GM06990 (cell line): ENCODE measurements at regions not wholly inside any gene's neighbourhood (a gene's known extent, or its start where the extent isn't known, plus 50 kb on each side); places are given as distances from the start of the nearest gene placed in this dataset.

ENCODE experiments used
- DNase-seq: peaks from one replicate; pipeline ENCODE4 v3.0.0-alpha.2; 2011; ENCODE audit not compliant: insufficient read length; ENCODE audit errors: extremely low read depth
- H3K27me3 ChIP-seq: replicated peaks from 2 replicates; pipeline ENCODE4 v1.6.0; 2011; ENCODE audit warnings: low read length; ENCODE audit not compliant: control insufficient read depth, insufficient read depth
- H3K36me3 ChIP-seq: 2 replicates; pipeline ENCODE4 v1.5.1; 2011; ENCODE audit warnings: low read length; ENCODE audit not compliant: control insufficient read depth, insufficient read depth
- H3K4me3 ChIP-seq: replicated peaks from 2 replicates; pipeline ENCODE4 v1.5.1; 2011; ENCODE audit warnings: low read depth, mild to moderate bottlenecking, control low read depth, low read length
- CTCF ChIP-seq: IDR thresholded peaks from 2 replicates; pipeline ENCODE4 v1.5.1; 2011; ENCODE audit warnings: low read length, control low read depth, mild to moderate bottlenecking, inconsistent platforms; ENCODE audit not compliant: insufficient read depth, poor library complexity, severe bottlenecking

- no peaks in the 10 kb centered on the region for H3K36me3 ChIP-seq
- no peaks in the 10 kb centered on the region for H3K27me3 ChIP-seq
- peak; percentile 41 for DNase-seq
- H3K4me3 ChIP-seq, result no peak overlapping the region
- TF ChIP-seq CTCF, result no peak
These were observed 550.9 kb upstream of the BOD1L1 start for GRCh38 chr4:14178421-14178820.

GRCh38 chr4:14180166-14180565 lies 552.6 kb upstream of the BOD1L1 start:
- Histone ChIP-seq H3K36me3 (no peaks in the 10 kb centered on the region), H3K4me3 (no peak overlapping the region), H3K27me3 (no peaks in the 10 kb centered on the region)
- no peak for TF ChIP-seq CTCF
- DNase-seq, result no peak

- H3K4me3 ChIP-seq, result no peak overlapping the region
- H3K27me3 ChIP-seq, result no peaks in the 10 kb centered on the region
- DNase-seq, result no peak
- no peaks in the 10 kb centered on the region for H3K36me3 ChIP-seq
- no peak for TF ChIP-seq CTCF
These were observed 553.6 kb upstream of the BOD1L1 start for GRCh38 chr4:14180983-14181601.

GRCh38 chr4:14182148-14182547 lies 554.6 kb upstream of the BOD1L1 start:
- no peak for TF ChIP-seq CTCF
- no peak for DNase-seq

GRCh38 chr4:14184265-14184664 lies 556.7 kb upstream of the BOD1L1 start:
- no peaks in the 10 kb centered on the region for H3K36me3 ChIP-seq
- TF ChIP-seq CTCF, result no peak
- H3K4me3 ChIP-seq, result no peak overlapping the region
- no peak for DNase-seq
- H3K27me3 ChIP-seq, result no peaks in the 10 kb centered on the region

More at GRCh38 chr4:14182148-14182547, 554.6 kb upstream of the BOD1L1 start:
- no peaks in the 10 kb centered on the region for H3K36me3 ChIP-seq
- H3K4me3 ChIP-seq, result no peak overlapping the region
- no peaks in the 10 kb centered on the region for H3K27me3 ChIP-seq

- H3K36me3 ChIP-seq, result no peaks in the 10 kb centered on the region
- no peak overlapping the region for H3K4me3 ChIP-seq
- no peaks in the 10 kb centered on the region for H3K27me3 ChIP-seq
- TF ChIP-seq CTCF, result no peak
- DNase-seq, result no peak
These were observed 557.2 kb upstream of the BOD1L1 start for GRCh38 chr4:14184767-14185166.
